GM19397 (cell line): ENCODE measurements at regions not wholly inside any gene's neighbourhood (a gene's known extent, or its start where the extent isn't known, plus 50 kb on each side); places are given as distances from the start of the nearest gene placed in this dataset.
"Not testable (repeated sequence)": the region's sequence is repeated elsewhere in the genome, so short reads cannot be mapped to it uniquely, and the experiment has no call there.

Experiments used
- ATAC-seq: cut with Tn5 transposase; IDR thresholded peaks from one replicate; pipeline ENCODE4 v1.9.1; 2021; ENCODE audit warnings: mild to moderate bottlenecking, moderate library complexity; ENCODE audit not compliant: unreplicated experiment

DNA sequence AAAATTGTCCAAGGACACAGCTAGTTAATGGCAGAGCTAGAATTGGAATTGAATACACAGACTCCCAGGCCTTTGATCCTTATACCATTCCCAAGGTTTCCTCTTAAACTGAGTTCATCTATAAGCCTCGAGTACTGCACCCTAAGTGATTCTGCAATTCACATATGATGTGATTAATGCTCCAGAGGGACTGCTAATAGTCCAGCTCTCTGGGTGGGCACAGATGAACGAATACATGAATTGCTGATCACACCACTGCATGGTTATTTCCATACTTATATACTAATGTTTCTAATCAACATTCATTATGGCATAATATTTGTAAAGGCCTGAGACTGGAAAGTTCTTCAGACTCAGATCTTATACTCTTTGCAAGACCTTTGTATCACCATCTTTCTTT is 101.8 kb downstream of the NUFIP1 start:
- ATAC-seq = no peak

DNA sequence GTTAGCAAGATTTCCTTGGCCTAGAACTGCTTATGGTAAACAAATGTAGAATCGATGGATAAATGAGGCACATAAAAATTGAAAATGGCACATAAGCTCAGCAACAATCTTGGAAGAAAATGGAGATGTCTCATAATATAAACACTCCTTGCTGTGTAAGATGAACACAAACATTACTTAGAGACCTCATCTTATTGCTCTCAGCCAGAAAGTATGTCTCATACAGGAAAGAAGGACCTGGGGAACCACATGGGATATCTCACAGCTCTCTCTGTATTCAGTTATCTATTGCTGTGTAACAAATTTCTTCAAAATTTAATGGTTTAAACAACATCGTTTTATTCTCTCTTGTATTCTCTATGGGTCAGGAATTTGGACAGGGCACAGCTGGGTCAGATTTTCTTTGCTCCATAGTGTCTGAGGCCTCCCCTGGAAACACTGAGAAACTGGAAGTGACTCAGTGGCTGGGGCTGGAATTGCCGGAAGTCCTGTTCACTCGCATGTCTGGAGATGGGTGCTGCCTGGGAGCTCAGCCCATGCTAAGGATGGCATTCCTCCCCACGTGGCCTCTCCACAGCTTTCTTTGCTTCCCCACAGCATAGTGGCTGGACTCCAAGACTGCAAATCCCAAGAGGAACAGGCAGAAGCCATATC is 105.1 kb downstream of the NUFIP1 start:
- no peak for ATAC-seq

DNA sequence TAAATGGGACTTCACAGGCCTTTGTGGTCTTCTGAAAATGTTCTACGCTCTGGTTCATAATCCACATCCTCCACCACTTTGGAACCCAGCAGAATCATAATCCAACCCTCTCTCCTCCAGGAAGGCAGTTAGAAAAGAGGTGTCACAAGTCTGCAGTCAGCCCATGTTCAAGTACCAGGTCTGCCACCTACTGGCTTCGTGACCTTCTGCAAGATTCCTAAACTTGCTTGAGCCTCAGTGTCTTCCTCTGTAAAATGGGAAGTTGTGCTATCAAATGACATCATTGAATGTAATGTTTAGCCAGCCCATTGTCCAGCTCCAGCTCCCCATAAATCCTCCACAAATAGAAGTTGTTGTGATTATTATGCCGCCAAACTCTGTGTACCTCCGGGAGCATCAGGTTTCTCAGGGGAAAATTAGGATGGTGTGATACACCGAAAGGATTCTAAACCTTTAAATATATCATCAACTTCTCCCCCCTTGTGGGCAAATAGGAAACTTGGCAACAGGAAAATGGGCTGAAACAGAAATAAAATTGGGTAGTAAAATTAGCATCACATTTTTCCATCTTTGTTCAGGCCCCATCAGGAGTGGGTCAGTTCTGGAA is 109.7 kb downstream of the NUFIP1 start:
- no peak for ATAC-seq

DNA sequence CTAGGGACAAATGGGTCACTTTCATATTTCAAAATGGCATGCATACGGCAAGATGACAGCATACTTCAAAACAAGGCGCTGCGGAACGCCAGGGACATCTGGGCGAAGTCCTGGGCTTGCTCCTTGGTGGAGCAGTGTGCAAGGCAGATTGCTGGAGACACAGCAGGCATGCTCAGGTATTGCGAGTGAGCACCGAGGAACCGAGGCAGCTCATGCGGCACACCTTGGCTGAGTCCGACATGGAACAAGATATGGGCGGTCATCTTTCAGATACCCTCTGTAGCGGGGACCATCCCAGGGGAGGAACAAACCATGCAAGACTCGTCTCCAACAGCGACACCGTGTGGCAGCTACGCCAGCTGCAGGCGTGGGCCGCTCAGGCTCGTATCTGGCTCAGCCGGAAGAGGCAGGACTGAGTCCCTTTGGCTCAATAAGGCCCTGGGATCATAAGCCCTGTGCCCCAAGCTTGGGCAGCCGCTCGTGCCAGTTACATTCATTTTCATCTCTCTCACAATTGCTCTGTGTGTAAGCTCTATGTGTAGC is 112.4 kb downstream of the NUFIP1 start:
- no peak for ATAC-seq

DNA sequence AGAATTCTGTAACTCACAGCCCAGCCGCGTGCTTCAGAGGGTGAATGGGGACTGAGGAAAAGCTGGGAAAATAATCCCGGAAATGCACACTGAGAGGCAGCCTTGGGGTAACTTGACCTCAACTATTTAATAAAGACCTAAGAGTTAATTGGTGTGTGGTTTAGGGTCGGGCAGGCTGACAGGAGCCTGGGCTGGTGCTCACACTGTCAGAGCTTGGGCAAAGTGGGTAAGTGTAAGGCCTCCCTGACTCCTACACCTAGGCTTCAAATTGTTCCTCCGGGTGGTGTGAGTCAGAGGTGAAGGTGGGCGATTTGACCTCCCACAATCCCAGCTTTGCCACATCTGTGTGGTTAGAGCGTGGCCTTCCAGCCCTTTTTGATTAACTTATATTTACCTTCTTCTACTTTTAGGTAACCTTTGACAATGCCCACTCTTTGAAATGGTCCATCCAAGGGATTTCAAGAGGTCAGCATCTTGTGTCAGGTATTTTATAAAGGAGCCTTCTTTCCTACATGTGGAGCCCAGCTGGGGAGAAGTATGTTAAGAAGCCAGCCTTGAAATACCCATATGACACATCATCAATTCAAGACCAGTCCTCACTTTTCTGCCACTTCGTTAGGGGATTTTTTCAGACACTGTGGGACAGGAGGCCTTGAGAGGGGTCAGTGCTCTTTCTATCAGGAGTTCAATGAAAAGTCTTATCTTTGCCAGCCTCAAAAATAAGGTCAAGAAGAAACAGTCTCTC is 114.2 kb downstream of the NUFIP1 start:
- ATAC-seq = no peak

DNA sequence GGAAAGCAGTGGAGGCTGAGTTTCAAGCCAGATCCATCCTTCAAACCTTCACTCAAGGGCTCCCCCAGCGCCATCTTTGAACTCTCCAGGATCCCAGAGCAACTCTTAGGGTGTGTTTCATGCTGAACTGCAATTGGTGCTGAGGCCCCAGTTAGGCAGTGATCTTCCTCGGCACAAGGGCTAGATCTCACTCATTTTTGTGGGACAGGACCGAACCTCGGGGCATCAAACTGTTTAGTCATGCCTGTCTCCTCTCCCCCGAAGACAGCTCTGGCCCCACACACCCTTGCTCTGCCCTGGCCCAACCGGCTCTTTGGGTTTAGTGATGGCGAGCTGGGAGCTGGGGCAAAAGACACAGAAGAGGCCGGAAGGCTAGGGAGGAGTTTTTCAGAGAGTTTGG is 115.1 kb downstream of the NUFIP1 start:
- ATAC-seq = no peak

DNA sequence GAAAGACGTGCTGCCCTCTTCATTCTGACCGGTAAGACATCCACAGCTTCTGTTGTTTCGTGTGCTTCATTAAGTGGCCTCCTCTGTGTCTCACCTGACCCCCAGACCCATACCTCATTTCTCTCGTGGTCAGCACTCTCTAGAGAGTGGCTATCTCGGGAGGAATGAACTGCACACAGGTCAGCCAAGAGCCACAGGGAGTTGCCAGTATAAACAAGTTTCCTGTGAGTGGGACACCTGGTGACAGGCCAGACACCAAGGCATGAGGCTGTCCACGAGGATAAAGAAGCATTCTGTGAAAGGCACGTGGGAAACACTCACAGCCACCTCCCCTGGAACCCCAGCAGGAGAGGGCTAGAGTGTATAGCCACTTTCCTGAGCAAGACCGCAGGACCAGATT is 115.8 kb downstream of the NUFIP1 start:
- ATAC-seq = no peak

DNA sequence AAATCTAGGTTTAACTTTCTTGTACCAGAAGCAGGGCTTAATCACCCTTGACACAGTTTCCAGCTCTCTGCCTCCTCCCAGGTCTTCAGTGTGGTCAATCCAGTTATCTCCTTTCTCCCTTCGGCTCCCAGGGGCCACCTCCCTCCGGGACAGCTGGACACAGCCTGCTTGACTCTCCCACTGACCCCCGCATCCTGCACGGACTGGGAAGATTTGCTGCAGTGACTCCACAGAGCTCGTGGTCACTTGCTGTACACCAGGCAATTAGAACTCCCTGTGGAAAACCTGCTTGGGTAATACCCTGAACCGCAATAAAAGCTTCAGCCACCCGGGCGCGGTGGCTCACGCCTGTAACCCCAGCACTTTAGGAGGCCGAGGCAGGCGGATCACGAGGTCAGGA is 116.5 kb downstream of the NUFIP1 start:
- ATAC-seq = no peak

DNA sequence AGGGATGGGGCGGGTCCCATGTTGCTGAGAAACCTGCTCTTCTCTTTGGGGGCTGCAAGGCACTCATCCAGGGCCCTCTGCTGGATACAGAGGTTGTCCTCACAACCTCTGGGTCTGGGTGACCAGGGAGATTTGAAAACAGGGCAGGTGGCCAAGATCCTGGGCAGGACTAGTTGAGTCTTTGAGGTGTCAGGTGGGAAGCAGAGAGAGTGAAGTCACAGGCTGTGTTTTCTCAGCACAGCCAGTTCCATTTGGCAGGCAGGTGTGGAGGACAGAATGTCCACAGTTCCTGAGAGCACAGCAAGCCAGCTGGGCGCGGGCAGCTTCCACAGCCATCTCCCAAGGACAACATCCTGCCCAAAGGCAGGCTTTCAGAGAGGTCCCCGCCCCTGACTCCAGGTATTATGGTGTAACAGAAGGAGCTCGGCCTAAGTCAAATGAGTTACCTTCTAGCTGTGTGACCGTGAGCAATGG is 118.8 kb downstream of the NUFIP1 start:
- ATAC-seq = no peak

DNA sequence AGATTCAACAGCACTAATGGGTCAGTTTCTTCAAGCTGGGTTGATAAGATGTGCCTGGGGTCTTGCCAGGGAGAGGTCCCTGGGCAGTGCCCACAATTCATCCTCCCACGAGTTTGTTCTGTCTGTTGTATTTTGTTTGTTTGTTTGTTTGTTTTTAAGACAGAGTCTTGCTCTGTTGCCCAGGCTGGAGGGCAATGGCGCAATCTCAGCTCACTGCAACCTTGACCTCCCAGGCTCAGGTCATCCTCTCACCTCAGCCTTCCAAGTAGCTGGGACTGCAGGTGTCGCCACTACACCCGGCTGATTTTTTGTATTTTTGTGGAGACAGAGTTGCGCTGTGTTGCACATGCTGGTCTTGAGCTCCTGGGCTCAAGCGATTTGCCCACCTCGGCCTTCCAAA is 120.1 kb downstream of the NUFIP1 start:
- no peak for ATAC-seq

DNA sequence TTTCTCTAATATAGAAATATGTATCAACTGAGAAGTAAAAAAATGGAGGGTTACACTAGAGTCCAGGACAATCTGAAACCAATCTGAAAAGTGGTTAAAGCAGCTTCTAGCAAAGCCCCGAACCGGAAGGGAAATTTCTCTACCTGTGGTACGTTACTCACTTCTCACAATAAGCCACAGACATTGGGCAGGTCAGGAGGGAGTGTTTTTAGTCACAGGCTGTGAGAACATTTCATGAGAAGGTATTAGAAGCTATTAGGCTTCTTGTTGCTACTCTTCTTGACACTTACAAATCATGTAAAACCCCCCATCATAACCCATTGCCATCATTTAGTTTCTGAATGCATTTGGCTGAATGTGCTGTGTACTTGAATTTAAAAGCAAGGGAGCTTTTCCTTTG is 120.9 kb downstream of the NUFIP1 start:
- peak; percentile 64 for ATAC-seq

DNA sequence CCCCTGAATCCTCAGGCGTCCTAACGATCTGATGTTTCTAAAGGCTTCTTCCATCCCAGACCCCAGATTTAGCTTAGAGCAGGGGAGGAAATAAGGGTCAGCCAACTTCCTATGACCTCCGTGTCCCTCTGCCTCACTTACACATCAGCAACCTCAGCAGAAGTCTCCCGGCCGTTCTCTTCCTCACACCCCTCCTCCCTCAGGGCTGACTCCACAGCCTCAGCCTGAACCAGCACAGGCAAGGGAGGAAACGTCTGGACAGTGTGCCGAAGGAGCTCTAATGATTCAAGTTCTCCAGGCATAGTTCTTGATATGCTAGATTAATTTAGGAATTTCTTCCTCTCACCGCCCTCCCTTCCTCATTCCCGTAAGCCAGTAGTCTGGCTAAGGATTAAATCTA is 121.4 kb downstream of the NUFIP1 start:
- ATAC-seq = no peak

DNA sequence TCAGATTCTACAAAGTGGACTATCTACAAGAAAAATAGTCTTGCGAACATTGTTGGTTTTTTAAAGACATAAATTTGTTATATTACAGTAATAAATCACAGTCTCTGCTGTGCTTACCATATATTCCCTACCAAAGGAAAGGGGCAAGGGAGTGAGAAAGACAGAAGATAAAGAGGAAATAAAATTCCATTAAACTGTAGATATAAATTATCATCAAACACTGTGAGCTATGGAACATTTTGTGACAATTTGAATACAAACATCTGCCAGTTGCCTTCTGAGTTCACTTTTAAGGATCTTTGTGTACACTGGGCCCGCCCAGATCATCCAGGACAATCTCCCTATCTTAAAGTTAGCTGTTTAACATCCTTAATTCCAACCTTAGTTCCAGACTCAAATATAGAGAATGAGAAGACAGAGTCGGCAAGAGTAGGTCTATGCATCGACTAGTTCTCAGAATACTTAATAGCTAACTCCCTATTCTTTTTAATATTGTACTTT is 122.8 kb downstream of the NUFIP1 start:
- ATAC-seq = no peak

DNA sequence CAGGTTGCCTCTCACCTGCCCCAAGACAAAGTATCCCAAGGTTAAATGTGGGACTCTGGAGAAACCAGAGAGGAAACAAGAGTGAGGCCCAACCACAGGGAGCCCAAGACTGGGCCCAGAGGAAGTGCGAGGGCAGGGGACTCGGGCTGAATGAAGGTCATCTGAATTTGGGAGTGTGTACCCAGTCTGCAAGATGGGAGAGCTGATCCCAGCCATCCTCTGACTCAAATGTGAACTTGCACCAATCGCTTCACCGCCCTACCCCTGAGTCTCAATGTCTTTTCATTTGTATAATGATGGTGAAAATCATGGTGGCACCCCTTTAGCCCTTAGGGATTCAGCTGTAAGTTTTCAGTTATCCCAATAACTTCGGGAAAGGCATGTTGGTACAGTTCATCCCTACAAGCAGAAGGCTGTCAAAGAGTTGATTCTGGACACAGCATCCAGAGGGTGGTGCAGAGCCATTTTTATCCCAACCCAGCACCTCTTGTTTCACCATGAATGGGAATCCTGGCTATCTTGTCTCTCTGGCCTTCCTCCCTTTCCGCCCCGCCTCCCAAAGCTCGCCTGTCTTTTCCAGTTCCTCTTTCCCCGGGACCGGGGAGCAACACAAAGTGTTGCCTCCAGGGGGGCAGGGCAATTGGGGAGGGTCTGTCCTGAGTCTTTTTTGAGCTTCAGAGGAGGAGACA is 123.4 kb downstream of the NUFIP1 start:
- ATAC-seq = no peak

DNA sequence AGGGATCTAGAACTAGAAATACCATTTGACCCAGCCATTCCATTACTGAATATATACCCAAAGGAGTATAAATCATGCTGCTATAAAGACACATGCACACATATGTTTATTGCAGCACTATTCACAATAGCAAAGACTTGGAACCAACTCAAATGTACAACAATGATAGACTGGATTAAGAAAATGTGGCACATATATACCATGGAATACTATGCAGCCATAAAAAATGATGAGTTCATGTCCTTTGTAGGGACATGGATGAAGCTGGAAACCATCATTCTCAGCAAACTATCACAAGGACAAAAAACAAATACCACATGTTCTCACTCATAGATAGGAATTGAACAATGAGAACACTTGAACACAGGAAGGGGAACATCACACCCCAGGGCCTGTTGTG is 125.6 kb downstream of the NUFIP1 start:
- not testable (repeated sequence) for ATAC-seq

DNA sequence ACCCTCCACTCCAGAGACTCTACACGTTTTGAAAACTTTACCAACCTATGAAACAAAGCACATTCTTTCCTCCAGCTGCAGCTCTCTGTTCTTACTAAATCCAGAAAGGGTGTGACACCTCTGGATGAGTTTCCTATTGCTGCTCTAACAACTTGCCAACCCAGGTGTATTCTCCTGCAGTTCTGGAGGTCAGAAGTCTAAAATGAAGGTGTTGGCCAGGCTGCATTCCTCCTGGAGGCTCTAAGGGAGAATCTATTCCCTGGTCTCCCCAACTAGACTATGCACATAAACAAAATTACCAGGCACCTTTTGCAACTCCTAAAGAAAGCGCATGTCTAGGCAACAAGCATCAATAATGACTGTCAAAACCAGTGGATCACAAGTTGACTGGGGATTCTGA is 128.8 kb downstream of the NUFIP1 start:
- no peak for ATAC-seq

DNA sequence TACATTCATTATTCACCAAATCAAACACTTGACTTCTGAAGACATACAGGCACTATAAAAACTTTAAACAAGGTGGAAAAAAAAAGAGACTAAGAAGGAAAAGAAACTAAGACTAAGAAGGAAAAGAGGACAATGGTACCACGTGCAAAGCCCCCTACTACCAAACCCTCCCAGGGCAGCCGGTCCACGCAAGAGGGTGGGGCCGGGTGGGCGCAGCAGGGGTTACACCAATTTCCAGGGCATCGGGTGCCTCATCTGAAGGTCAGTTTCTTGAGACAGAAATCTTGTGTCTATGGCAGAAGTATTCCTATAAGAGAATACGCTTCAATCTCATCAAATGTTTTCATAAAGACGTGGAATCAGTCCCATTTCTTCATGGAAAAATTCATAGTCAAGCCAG is 131.5 kb downstream of the NUFIP1 start:
- ATAC-seq = no peak

DNA sequence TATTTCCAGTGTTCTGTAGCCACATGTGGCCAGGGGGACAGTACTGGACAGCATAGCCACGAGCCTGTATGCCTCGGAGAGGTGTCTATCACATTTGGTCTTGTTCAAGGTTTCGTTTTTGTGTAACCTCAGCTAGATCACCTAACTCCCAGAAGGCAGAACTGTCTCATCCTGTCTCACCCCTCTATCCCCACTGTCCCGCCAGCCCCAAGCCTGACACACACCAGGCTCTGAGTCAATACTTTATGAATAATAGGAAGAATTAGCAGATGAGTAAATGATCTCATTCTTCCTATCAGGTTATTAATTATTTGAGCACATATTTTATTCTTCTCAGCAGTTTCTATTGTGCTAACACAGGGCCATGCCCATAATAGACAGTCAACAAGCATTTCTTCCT is 132.2 kb downstream of the NUFIP1 start:
- no peak for ATAC-seq

DNA sequence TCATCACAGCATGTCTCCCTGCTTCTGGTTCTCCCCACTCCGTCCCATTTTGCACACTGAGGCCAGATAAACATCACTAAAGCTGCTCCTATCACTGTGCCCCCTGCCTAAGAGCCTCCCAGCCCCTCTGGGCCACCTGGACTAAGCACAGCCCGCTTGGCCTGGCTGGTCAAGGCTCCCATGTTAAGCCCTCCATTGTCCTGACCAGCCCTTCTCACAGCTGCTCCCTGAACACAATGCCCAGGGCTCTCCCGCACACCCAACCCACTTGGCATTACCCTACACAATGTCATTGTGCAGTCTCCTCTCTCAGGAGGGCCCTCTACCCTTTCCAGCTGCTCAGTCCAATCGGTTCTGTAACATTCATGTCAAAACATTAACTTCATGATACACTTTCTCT is 133.4 kb downstream of the NUFIP1 start:
- no peak for ATAC-seq

DNA sequence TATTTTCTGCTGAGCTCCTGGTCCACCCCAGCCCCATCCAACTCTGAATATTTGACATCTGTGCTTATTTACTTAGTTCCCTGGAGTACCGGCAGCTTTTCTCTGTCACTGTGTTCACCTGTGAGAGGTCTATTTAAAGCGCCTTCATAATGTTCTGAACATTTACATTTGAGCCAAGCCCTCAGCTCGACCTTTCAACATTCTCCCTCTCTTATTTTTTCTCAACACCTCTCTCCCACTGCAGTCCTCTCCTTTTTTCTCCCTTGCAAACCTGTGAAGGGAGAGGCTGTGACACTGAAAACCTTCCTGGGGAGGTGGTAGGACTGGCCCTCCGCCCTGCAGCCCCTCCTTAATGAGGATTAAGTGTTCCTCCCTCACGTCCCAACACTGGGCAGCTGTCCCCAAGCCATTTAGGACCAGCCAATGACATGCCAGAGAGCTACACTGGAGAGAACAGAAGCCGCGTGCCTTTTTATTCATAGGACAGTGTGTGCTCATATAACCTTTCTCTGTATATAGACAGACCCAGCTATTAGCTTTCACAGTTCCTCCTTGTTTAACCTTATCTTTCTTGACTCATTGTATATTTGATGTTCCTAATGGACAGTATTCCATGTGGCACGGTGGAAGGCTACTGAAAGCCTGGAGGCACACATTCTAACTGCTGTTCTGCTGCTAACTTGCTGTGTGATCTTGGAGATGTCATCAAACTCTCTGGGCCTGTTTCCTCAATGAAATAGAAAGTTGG is 134.8 kb downstream of the NUFIP1 start:
- no peak for ATAC-seq
